ENCODE measurements at regions not wholly inside any gene's neighbourhood (a gene's known extent, or its start where the extent isn't known, plus 50 kb on each side); places are given as distances from the start of the nearest gene placed in this dataset.

GRCh38 chr2:59910166-59910565, 643.3 kb downstream of the BCL11A start:
- no peak overlapping the region for H3K4me3 ChIP-seq
- no peaks in the 10 kb centered on the region for H3K4me1 ChIP-seq
- no peak for DNase-seq
- ATAC-seq: no peak
- 93 to 97% methylated on average over 1 of the region's 1 CpG for WGBS, 2 donors
- no peak for TF ChIP-seq CTCF (IDR thresholded peaks at IDR 0.05)
- no peak for TF ChIP-seq POLR2A (IDR thresholded peaks at IDR 0.05)
- H3K27ac ChIP-seq: no peak overlapping the region
- H3K27me3 ChIP-seq: no peaks in the 10 kb centered on the region
- no peaks in the 10 kb centered on the region for H3K36me3 ChIP-seq (replicated peaks in 1 of 2; ENCODE audit: insufficient read depth in 1 of 2, low read depth in 2 of 2)
- intact Hi-C loops (cut with DNase I): no loop called here
- H3K9me3 ChIP-seq: no peaks in the 10 kb centered on the region

- no peaks in the 10 kb centered on the region for H3K27me3 ChIP-seq
- no peaks in the 10 kb centered on the region for H3K36me3 ChIP-seq (replicated peaks in 1 of 2; ENCODE audit: insufficient read depth in 1 of 2, low read depth in 2 of 2)
- DNase-seq (no peak), ATAC-seq (no peak)
- no peaks in the 10 kb centered on the region for H3K4me1 ChIP-seq
- no peak overlapping the region for H3K27ac ChIP-seq
- 67 to 78% methylated on average over 3 of the region's 3 CpGs for WGBS, 2 donors
- intact Hi-C loops (cut with DNase I): no loop called here
- no peak for TF ChIP-seq POLR2A (IDR thresholded peaks at IDR 0.05)
- no peak for TF ChIP-seq CTCF (IDR thresholded peaks at IDR 0.05)
- H3K4me3 ChIP-seq: no peak overlapping the region
- no peaks in the 10 kb centered on the region for H3K9me3 ChIP-seq
These were observed 644.3 kb downstream of the BCL11A start for GRCh38 chr2:59909147-59909546.

- Histone ChIP-seq H3K36me3 (replicated peaks in 1 of 2; ENCODE audit: insufficient read depth in 1 of 2, low read depth in 2 of 2) (no peaks in the 10 kb centered on the region), H3K27ac (no peak overlapping the region), H3K4me1 (no peaks in the 10 kb centered on the region), H3K4me3 (no peak overlapping the region), H3K9me3 (no peaks in the 10 kb centered on the region), H3K27me3 (no peaks in the 10 kb centered on the region)
- DNase-seq (no peak), ATAC-seq (no peak)
- intact Hi-C loops (cut with DNase I): no loop called here
- TF ChIP-seq CTCF (IDR thresholded peaks at IDR 0.05): no peak
- no peak for TF ChIP-seq POLR2A (IDR thresholded peaks at IDR 0.05)
- WGBS, 2 donors: 69 to 77% methylated on average over 2 of the region's 2 CpGs
These were observed 647.7 kb downstream of the BCL11A start for GRCh38 chr2:59905731-59906130.

- Histone ChIP-seq H3K9me3 (no peaks in the 10 kb centered on the region), H3K36me3 (replicated peaks in 1 of 2; ENCODE audit: insufficient read depth in 1 of 2, low read depth in 2 of 2) (no peaks in the 10 kb centered on the region), H3K27me3 (no peaks in the 10 kb centered on the region), H3K4me3 (no peak overlapping the region), H3K27ac (no peak overlapping the region), H3K4me1 (no peaks in the 10 kb centered on the region)
- intact Hi-C loops (cut with DNase I): no loop called here
- TF ChIP-seq CTCF (IDR thresholded peaks at IDR 0.05) (no peak), POLR2A (IDR thresholded peaks at IDR 0.05) (no peak)
- DNase-seq: no peak
- no peak for ATAC-seq
- WGBS, 2 donors: 79 to 82% methylated on average over 9 of the region's 9 CpGs
These were observed 649.4 kb downstream of the BCL11A start for GRCh38 chr2:59903994-59904544.

GRCh38 chr2:59900728-59901452, 652.6 kb downstream of the BCL11A start:
- H3K27me3 ChIP-seq: no peaks in the 10 kb centered on the region
- ATAC-seq (no peak), DNase-seq (no peak)
- H3K36me3 ChIP-seq (replicated peaks in 1 of 2; ENCODE audit: insufficient read depth in 1 of 2, low read depth in 2 of 2): no peaks in the 10 kb centered on the region
- WGBS, 2 donors: 74 to 79% methylated on average over 6 of the region's 6 CpGs
- intact Hi-C loops (cut with DNase I): no loop called here
- H3K27ac ChIP-seq: no peak overlapping the region
- H3K9me3 ChIP-seq: no peaks in the 10 kb centered on the region
- no peak overlapping the region for H3K4me3 ChIP-seq
- TF ChIP-seq POLR2A (IDR thresholded peaks at IDR 0.05) (no peak), CTCF (IDR thresholded peaks at IDR 0.05) (no peak)
- peaks cover 5% of the 10 kb centered on the region for H3K4me1 ChIP-seq
